ENCODE measurements at regions not wholly inside any gene's neighbourhood (a gene's known extent, or its start where the extent isn't known, plus 50 kb on each side); places are given as distances from the start of the nearest gene placed in this dataset.

DNA sequence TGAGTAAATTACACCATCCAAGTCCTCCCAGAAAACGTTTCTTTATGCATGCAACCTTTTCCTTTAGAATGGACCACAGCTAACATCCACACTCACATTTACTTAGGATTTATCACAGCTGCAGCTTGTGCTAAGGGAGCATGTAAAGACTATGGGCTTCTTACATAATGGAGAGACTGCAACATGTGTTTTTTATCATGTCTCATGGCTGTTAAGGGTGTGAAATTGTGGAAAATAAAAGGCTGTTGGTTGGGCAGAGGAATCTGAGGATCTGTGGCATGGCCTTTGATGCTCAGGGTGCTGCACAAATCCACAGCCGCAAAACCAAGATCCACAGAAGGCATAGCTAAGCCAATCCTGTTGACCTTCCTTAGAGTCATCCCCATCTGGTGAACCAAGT is 112.0 kb upstream of the MTNR1B start:
- DNase-seq (ENCODE audit: low read depth), result no peak
- H3K4me3 ChIP-seq (ENCODE audit: low read depth, low read length), result no peak overlapping the region
- TF ChIP-seq, protein P1, sequence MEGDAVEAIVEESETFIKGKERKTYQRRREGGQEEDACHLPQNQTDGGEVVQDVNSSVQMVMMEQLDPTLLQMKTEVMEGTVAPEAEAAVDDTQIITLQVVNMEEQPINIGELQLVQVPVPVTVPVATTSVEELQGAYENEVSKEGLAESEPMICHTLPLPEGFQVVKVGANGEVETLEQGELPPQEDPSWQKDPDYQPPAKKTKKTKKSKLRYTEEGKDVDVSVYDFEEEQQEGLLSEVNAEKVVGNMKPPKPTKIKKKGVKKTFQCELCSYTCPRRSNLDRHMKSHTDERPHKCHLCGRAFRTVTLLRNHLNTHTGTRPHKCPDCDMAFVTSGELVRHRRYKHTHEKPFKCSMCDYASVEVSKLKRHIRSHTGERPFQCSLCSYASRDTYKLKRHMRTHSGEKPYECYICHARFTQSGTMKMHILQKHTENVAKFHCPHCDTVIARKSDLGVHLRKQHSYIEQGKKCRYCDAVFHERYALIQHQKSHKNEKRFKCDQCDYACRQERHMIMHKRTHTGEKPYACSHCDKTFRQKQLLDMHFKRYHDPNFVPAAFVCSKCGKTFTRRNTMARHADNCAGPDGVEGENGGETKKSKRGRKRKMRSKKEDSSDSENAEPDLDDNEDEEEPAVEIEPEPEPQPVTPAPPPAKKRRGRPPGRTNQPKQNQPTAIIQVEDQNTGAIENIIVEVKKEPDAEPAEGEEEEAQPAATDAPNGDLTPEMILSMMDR (conservative IDR thresholded peaks at IDR 0.05; ENCODE audit: low read depth, low read length), result no peak

DNA sequence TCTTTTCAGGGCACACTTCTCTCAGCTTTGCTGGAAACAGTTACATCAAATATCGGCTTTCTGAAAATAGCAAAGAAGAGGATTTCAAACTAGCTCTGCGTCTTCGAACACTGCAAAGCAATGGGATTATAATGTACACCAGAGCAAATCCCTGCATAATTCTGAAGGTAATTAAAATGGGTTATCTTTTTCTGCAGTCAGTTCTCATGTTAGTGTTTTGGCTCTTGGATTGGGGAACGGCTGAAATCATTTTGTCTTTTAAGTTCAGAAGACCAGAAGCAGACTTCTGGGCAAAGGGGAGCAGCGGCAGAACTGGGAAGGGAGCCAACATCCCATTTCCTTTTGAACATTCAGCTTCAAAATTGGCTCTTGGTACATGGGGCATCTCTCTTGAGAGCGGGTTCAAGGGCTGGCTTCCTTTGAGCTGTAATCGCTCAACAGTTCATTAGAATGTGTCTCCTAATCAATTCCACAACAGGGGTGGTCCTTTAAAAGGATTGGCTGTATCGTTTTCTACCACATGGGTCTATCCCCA is 110.2 kb upstream of the MTNR1B start:
- no peak for DNase-seq (ENCODE audit: low read depth)
- H3K4me3 ChIP-seq (ENCODE audit: low read depth, low read length), result no peak overlapping the region
- TF ChIP-seq, protein P1 (conservative IDR thresholded peaks at IDR 0.05; ENCODE audit: low read depth, low read length), result no peak

DNA sequence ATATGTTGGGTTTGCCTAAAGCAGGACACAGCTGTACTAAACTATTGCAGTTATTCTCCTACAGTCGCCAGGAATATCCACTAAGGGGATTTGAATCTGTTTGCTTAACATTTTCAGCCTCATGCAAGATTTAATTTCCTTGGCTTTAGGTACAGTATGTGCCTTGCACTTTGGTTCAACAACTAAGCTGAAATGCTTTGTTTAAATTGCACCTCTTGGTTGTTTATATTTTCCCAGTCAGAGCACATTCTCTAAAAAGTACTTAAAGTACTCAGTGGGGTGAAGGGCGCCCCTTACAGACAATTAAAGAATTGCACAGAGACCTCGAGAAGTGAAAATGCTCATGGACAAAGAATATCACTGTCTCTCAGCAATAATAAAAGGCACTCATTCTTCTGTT is 107.8 kb upstream of the MTNR1B start:
- DNase-seq (ENCODE audit: low read depth), result no peak
- TF ChIP-seq, protein P1 (conservative IDR thresholded peaks at IDR 0.05; ENCODE audit: low read depth, low read length), result no peak
- H3K4me3 ChIP-seq (ENCODE audit: low read depth, low read length), result no peak overlapping the region

DNA sequence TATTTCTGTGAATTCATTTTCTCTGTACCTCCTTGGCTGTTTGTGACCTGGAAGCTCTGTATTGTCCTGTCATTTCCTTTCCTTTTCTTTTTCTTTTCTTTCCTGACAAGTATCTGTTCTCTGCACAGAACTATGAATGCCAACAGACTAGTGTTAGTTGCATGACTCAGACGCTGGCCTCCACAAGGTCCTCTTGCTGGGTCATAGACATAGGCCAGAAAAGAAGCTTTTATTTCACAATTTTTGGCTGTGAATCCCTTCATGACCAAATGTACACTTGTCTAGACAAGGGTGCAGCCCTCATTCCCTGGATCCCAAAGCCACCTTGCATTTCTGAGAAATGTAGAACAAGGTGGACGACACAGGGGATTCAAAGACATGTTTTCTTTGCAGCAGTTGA is 104.1 kb upstream of the MTNR1B start:
- no peak for DNase-seq (ENCODE audit: low read depth)
- H3K4me3 ChIP-seq (ENCODE audit: low read depth, low read length), result no peak overlapping the region
- TF ChIP-seq, protein P1 (conservative IDR thresholded peaks at IDR 0.05; ENCODE audit: low read depth, low read length), result no peak

DNA sequence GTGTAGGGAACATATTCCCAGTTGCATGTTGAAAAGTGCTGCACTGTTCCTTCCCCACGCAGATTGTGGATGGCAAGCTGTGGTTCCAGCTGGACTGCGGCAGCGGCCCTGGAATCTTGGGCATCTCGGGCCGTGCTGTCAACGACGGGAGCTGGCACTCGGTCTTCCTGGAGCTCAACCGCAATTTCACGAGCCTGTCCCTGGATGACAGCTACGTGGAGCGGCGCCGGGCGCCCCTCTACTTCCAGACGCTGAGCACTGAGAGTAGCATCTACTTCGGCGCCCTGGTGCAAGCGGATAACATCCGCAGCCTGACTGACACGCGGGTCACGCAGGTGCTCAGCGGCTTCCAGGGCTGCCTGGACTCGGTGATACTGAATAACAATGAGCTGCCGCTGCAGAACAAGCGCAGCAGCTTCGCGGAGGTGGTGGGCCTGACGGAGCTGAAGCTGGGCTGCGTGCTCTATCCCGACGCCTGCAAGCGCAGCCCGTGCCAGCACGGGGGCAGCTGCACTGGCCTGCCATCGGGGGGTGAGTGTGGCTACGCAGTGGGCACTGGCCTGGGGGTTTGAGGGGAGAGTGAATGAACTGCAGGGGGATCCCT is 102.7 kb upstream of the MTNR1B start:
- DNase-seq (ENCODE audit: low read depth), result no peak
- TF ChIP-seq, protein P1 (conservative IDR thresholded peaks at IDR 0.05; ENCODE audit: low read depth, low read length), result no peak
- no peak overlapping the region for H3K4me3 ChIP-seq (ENCODE audit: low read depth, low read length)

DNA sequence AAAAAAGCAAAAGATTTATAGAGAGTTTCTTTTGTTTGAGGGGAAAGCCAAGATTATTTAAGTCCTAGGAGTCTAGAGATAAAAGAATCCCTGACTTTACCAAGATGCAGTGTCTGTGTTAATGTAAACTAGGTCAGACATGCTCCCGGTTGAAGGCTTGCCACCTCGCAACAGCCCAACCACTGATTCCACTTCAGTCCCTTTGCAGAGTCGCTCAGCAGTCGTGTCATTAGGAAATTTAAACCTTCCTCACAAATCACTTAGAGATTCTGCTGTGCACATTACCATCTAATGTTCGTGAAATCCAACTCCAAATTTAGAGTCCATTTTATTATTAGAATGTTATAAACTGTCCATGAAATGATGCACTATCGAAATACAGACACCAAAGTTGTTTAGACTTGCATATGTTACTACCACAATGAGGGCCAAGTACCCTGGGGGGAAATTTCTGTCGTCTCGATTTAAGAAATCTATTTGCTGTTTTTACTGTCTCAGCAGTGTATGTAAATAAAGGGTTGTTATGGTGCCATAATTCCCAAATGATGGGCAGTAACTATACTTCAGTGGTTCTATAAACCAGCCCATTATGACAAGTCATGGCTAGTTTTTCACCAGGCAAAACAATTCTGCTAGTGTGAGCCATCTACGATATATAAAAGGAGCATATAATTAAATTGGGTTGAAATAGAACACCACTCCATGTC is 101.4 kb upstream of the MTNR1B start:
- TF ChIP-seq, protein P1 (conservative IDR thresholded peaks at IDR 0.05; ENCODE audit: low read depth, low read length), result no peak
- no peak overlapping the region for H3K4me3 ChIP-seq (ENCODE audit: low read depth, low read length)
- no peak for DNase-seq (ENCODE audit: low read depth)

DNA sequence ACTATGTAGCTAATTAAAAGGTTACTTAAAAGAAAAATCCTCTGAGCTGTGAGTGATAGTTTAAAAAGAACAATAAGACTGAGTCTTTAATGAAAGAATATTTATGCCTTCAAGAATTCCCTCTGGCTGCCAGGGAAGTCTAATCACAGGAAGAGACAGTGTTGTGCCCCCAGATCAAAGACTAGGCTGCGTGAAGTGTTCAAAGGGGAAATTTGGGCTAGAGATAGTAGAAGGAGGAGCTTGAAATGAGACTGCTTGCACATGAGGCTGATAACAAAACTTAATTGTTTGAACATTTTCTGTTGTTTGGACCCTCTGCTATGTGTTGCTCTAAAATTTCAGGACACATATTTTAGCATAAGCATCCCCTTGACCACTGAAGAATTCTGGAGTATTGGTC is 99.7 kb upstream of the MTNR1B start:
- TF ChIP-seq, protein P1 (conservative IDR thresholded peaks at IDR 0.05; ENCODE audit: low read depth, low read length), result no peak
- H3K4me3 ChIP-seq (ENCODE audit: low read depth, low read length), result no peak overlapping the region
- no peak for DNase-seq (ENCODE audit: low read depth)

Data from choroid plexus epithelial cell (primary cell).